ENCODE measurements at regions not wholly inside any gene's neighbourhood (a gene's known extent, or its start where the extent isn't known, plus 50 kb on each side); places are given as distances from the start of the nearest gene placed in this dataset.

GRCh38 chr2:56807861-56808260 is 624.1 kb downstream of the CCDC85A start:
- Mint-ChIP-seq H3K27me3 (no peaks in the 10 kb centered on the region), H3K4me1 (ENCODE audit: low read depth) (no peaks in the 10 kb centered on the region), H3K4me3 (no peak overlapping the region), H3K27ac (no peak overlapping the region), H3K36me3 (ENCODE audit: low read depth) (no peaks in the 10 kb centered on the region), H3K9me3 (peaks cover 11% of the 10 kb centered on the region)
- POLR2A ChIA-PET, result no interaction called here
- intact Hi-C loops (cut with micrococcal nuclease), result no loop called here
- ATAC-seq (no peak), DNase-seq (no peak)
- TF ChIP-seq, protein P1, sequence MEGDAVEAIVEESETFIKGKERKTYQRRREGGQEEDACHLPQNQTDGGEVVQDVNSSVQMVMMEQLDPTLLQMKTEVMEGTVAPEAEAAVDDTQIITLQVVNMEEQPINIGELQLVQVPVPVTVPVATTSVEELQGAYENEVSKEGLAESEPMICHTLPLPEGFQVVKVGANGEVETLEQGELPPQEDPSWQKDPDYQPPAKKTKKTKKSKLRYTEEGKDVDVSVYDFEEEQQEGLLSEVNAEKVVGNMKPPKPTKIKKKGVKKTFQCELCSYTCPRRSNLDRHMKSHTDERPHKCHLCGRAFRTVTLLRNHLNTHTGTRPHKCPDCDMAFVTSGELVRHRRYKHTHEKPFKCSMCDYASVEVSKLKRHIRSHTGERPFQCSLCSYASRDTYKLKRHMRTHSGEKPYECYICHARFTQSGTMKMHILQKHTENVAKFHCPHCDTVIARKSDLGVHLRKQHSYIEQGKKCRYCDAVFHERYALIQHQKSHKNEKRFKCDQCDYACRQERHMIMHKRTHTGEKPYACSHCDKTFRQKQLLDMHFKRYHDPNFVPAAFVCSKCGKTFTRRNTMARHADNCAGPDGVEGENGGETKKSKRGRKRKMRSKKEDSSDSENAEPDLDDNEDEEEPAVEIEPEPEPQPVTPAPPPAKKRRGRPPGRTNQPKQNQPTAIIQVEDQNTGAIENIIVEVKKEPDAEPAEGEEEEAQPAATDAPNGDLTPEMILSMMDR (IDR thresholded peaks at IDR 0.05), result no peak
- CTCF ChIA-PET, result no interaction called here

DNA sequence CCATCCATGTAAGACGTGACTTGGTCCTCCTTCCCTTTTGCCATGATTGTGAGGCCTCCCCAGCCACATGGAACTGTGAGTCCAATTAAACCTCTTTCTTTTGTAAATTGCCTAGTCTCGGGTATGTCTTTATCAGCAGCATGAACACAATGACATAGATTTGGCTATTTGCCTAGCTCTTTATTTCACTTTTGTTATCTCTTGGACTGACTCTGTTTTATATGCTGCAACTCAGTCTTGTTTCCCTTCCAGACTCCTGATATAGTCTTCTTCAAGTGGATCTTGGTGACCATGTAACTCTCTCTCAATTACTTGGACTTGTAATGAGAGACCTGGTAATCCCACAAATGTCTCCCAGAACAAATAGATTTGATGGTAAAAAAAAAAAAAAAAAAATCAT is 627.6 kb downstream of the CCDC85A start:
- DNase-seq, result no peak
- ChIA-PET CTCF (no interaction called here), POLR2A (no interaction called here)
- Mint-ChIP-seq H3K9me3 (peaks cover 3% of the 10 kb centered on the region), H3K4me3 (no peak overlapping the region), H3K4me1 (ENCODE audit: low read depth) (no peaks in the 10 kb centered on the region), H3K27me3 (no peaks in the 10 kb centered on the region), H3K27ac (no peak overlapping the region), H3K36me3 (ENCODE audit: low read depth) (no peaks in the 10 kb centered on the region)
- intact Hi-C loops (cut with micrococcal nuclease), result no loop called here
- ATAC-seq, result no peak
- TF ChIP-seq, protein P1 (IDR thresholded peaks at IDR 0.05), result no peak

- H3K4me1 Mint-ChIP-seq (ENCODE audit: low read depth), result no peaks in the 10 kb centered on the region
These were observed 628.6 kb downstream of the CCDC85A start for GRCh38 chr2:56812432-56812831.

GRCh38 chr2:56813490-56813889 is 629.7 kb downstream of the CCDC85A start:
- intact Hi-C loops (cut with micrococcal nuclease), result no loop called here
- ChIA-PET POLR2A (no interaction called here), CTCF (no interaction called here)
- no peak overlapping the region for H3K27ac Mint-ChIP-seq
- H3K4me3 Mint-ChIP-seq, result no peak overlapping the region
- H3K9me3 Mint-ChIP-seq, result peaks cover 3% of the 10 kb centered on the region
- TF ChIP-seq, protein P1 (IDR thresholded peaks at IDR 0.05), result no peak
- DNase-seq (no peak), ATAC-seq (no peak)
- H3K4me1 Mint-ChIP-seq (ENCODE audit: low read depth), result no peaks in the 10 kb centered on the region
- H3K27me3 Mint-ChIP-seq, result no peaks in the 10 kb centered on the region
- no peaks in the 10 kb centered on the region for H3K36me3 Mint-ChIP-seq (ENCODE audit: low read depth)

More at GRCh38 chr2:56812432-56812831, 628.6 kb downstream of the CCDC85A start:
- Mint-ChIP-seq H3K4me3 (no peak overlapping the region), H3K27ac (no peak overlapping the region), H3K27me3 (no peaks in the 10 kb centered on the region), H3K9me3 (peaks cover 4% of the 10 kb centered on the region), H3K36me3 (ENCODE audit: low read depth) (no peaks in the 10 kb centered on the region)
- TF ChIP-seq, protein P1 (IDR thresholded peaks at IDR 0.05), result no peak
- POLR2A ChIA-PET, result no interaction called here
- CTCF ChIA-PET, result no interaction called here
- DNase-seq (no peak), ATAC-seq (no peak)
- intact Hi-C loops (cut with micrococcal nuclease), result no loop called here

DNA sequence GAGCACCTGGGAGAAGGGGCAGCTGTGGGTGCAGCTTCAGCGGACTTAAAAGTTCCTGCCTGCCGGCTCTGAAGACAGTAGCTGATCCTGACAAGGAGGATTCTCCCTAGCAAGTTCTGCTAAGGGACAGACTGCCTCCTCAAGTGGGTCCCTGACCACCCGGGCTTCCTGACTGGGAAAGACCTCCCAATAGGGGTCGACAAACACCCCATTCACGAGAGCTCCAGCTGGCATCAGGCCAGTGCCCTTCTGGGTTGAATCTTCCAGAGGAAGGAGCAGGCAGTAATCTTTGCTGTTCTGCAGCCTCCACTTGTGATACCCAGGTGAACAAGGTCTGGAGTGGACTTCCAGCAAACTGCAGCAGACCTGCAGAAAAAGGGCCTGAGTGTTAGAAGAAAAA is 632.9 kb downstream of the CCDC85A start:
- ATAC-seq (no peak), DNase-seq (no peak)
- intact Hi-C loops (cut with micrococcal nuclease), result no loop called here
- Mint-ChIP-seq H3K4me1 (ENCODE audit: low read depth) (no peaks in the 10 kb centered on the region), H3K4me3 (no peak overlapping the region), H3K9me3 (peaks cover 17% of the 10 kb centered on the region), H3K27ac (no peak overlapping the region), H3K27me3 (no peaks in the 10 kb centered on the region), H3K36me3 (ENCODE audit: low read depth) (no peaks in the 10 kb centered on the region)
- POLR2A ChIA-PET, result no interaction called here
- CTCF ChIA-PET, result interaction anchor here (0.7 kb wide), 1 partner anchor 46 kb away, joined by 3 read pairs; no protein-coding TSS in a partner anchor
- TF ChIP-seq, protein P1 (IDR thresholded peaks at IDR 0.05), result no peak

Data from activated CD8-positive, alpha-beta T cell treated with anti-CD3 and anti-CD28 coated beads for 36 hours (primary cell).